Fibroblast of pulmonary artery (primary cell): ENCODE measurements at regions not wholly inside any gene's neighbourhood (a gene's known extent, or its start where the extent isn't known, plus 50 kb on each side); places are given as distances from the start of the nearest gene placed in this dataset.
A peak's percentile ranks its signal among the peaks of the same experiment; 100 is the strongest.

ENCODE experiments used
- DNase-seq: peaks from one replicate; pipeline ENCODE4 v3.0.0-alpha.2; 2010; ENCODE audit warnings: low read depth
- H3K4me3 ChIP-seq: replicated peaks from 2 replicates; pipeline ENCODE4 v1.5.1; 2011; ENCODE audit warnings: low read depth, mild to moderate bottlenecking, control low read depth, low read length, moderate library complexity
- CTCF ChIP-seq: IDR thresholded peaks from 2 replicates; pipeline ENCODE4 v1.5.1; 2011; ENCODE audit warnings: mild to moderate bottlenecking, control low read depth, low read length, inconsistent platforms; ENCODE audit errors: missing control alignments

DNA sequence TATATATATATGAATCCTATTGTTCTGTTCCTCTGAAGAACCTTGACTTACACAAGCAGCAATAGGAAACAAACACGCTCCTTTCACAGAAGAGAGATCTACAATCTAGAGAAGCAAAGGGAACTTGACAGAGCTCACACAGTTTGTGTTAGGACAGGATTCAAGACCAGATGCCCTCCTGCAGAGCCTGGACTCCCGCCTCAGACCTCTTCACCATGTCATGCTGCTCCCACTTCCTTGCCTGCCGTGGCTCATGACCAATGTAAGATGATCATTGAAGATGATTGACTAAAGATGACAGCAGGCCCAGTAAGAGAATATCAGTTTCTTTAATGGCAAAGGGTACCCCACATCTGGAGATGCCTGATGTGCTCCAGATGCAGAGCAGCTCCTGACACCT, 111.2 kb upstream of the AGAP1 start:
- no peak for DNase-seq
- no peak for TF ChIP-seq CTCF
- H3K4me3 ChIP-seq = no peak overlapping the region

DNA sequence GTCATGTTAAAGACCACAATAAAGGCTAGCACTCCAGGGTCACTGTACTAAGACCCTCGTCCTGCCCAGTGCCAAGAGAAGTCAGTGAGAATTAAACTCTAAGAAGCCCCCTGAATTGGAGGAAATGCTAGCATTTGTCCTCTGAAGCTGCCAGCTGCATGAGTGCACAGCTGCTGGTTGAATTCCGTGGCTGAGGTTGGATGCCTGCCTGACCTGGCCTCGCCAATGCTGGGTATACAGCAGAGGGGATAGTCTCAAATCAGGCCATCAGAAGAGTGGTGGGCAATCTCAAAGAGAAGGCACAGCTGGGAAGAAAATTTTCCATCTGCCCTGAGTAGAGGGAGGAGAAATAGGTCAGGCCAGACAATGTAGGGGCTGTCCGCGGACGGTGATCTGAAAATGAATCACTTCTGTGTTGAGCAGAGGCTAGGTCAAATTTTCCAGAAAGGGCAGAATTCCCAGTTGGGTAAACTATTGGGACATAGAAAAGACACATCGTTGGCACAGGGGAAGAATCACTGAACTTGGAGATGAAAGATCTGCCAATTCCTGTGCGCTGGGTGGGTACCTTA, 110.5 kb upstream of the AGAP1 start:
- DNase-seq = no peak
- no peak overlapping the region for H3K4me3 ChIP-seq
- TF ChIP-seq CTCF = no peak

DNA sequence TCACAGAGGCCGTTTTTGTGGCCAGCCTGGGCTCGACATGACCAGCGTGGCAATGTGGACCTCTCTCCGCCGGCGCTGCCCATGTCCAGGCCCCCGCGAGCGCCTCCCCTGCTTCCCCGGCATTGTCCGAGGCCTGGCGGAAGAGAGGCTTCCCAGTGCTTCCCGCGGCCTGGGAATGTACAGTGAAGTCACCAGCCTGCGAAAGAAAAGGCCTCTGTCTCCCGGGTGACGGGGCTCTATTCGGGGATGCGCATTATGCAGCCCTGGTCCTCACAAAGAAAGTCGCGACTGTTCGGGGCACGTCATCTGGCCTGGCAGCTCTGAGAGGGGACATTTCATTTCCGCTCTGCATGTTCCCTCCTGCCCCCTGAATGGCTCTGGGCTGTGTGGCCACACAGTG, 109.2 kb upstream of the AGAP1 start:
- TF ChIP-seq CTCF = no peak
- no peak for DNase-seq
- no peak overlapping the region for H3K4me3 ChIP-seq

GRCh38 chr2:235389626-235390025, 104.2 kb upstream of the AGAP1 start:
- no peak overlapping the region for H3K4me3 ChIP-seq
- no peak for TF ChIP-seq CTCF

GRCh38 chr2:235390108-235390815, 103.6 kb upstream of the AGAP1 start:
- TF ChIP-seq CTCF = no peak
- H3K4me3 ChIP-seq = no peak overlapping the region
- peak; percentile 9 for DNase-seq

More at GRCh38 chr2:235389626-235390025, 104.2 kb upstream of the AGAP1 start:
- no peak for DNase-seq

- no peak overlapping the region for H3K4me3 ChIP-seq
- no peak for DNase-seq
- no peak for TF ChIP-seq CTCF
Observed at GRCh38 chr2:235390816-235391194, 103.0 kb upstream of the AGAP1 start.

DNA sequence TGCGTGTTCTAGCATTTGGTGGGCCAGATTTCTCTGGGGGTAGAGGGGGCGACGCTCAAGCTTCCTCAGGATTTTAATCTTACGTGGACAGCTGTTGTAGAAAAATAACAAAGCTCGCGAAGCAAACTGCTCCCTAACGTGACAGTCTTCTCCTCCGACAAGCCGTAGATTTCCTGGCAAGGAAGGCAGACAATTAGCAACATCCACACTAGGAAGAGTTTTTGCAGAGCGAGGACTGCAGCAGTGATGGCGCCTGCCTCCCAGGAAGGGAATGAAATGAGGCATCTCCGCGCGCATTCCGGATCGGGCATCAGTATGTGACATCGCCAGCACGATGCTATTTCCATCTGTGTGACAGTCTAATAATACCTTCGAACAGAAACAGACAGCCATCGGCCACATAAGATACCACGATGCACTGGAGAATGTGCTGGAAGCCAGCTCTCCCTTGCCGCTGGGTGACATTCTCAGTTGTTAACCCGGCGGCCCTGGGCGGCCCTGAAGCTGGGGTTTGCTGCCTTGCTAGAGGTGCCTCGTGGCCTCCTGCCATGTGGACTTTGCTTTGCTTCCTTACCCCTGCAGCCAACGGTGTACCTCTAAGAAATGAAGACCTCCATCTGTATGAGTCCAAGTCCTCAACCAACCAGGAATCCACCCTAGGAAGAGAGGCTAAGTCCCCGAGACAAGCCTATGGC, 101.8 kb upstream of the AGAP1 start:
- TF ChIP-seq CTCF = no peak
- no peak overlapping the region for H3K4me3 ChIP-seq
- DNase-seq = no peak
